NCI-H345 (cell line): ENCODE measurements at regions not wholly inside any gene's neighbourhood (a gene's known extent, or its start where the extent isn't known, plus 50 kb on each side); places are given as distances from the start of the nearest gene placed in this dataset.
A peak's percentile ranks its signal among the peaks of the same experiment; 100 is the strongest.
"Not testable (repeated sequence)": the region's sequence is repeated elsewhere in the genome, so short reads cannot be mapped to it uniquely, and the experiment has no call there.

ENCODE experiments used
- DNase-seq: peaks from one replicate; lab custom pipeline; 2025; lab: John Stamatoyannopoulos, UW

GRCh38 chr20:19114410-19114809, 98.0 kb upstream of the SLC24A3 start:
- peak; percentile 91 for DNase-seq

GRCh38 chr20:19115581-19115980, 96.9 kb upstream of the SLC24A3 start:
- no peak for DNase-seq

DNA sequence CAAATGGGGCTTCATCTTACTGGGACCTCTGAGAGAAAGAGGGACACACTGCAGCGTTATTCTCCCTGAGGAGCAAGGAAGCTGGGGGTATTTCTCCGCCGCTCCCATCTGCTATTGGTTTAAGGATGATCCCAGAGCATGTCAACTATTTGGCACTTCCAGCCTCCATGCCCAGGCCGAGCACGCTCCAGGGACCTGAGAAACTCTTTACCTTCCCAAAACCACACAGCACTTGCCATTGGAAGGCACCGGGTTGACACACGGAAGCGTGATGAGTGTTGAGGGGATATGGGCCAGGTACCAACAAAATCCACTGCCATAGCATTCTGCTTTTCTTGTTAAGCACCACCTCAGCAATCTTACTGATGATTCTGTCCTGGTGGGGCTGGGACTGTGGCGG, 92.4 kb upstream of the SLC24A3 start:
- DNase-seq = no peak

GRCh38 chr20:19120569-19120968, 91.9 kb upstream of the SLC24A3 start:
- no peak for DNase-seq

DNA sequence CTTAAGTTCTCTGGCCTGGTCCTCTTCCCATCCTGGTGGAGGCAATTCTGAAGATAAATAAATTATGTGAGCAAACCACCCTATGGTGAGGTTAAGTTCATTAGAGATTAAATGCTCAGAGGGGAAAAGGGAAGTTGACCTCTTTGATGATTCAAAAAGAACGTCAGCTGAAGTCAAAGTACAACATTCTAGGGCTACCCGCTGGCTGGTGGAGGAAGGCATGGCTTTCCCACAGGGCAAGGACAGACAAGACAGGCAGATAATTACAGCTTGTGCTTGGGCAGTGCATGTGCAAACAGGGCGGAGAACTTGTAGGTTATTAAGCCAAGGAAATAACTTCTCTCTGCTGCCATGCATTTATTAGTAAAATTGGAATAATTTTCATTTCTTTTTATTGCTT, 91.0 kb upstream of the SLC24A3 start:
- no peak for DNase-seq

DNA sequence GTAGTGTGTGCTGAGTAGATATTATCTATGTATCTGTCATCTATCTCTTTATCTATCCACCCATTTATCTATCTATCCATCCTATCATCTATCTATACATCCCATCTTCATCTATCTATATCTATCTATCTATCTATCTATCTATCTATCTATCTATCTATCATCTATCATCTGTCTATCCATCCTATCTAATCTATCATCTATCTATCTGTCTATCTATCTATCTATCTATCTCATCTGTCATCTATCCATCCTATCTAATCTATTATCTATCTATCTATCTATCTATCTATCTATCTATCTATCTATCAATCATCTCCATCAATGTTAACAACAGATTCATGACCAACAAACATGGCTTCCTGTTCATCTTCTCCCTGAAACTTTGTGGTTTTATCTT, 90.5 kb upstream of the SLC24A3 start:
- no peak for DNase-seq

GRCh38 chr20:19122395-19122794, 90.0 kb upstream of the SLC24A3 start:
- no peak for DNase-seq

GRCh38 chr20:19125508-19125907, 86.9 kb upstream of the SLC24A3 start:
- no peak for DNase-seq

DNA sequence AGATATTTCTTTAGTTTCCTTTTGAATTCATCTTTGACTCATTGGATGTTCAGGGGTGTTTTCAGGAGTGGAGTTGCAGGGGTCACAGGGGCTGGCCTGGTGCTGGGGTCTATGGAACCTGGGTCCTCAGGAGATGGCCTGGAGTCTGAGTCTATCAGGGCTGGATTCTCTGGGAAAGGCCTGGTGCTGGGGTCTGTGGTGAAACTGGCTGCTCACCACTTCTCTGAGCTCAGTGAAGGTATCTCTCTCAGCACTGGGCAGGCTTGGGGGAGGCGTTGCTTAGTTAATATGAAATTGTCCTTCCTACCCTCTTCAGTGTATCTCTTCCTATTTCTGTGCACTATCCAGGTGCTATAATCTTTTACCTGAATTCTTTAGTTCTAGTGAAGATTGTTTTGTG, 83.1 kb upstream of the SLC24A3 start:
- DNase-seq = no peak

DNA sequence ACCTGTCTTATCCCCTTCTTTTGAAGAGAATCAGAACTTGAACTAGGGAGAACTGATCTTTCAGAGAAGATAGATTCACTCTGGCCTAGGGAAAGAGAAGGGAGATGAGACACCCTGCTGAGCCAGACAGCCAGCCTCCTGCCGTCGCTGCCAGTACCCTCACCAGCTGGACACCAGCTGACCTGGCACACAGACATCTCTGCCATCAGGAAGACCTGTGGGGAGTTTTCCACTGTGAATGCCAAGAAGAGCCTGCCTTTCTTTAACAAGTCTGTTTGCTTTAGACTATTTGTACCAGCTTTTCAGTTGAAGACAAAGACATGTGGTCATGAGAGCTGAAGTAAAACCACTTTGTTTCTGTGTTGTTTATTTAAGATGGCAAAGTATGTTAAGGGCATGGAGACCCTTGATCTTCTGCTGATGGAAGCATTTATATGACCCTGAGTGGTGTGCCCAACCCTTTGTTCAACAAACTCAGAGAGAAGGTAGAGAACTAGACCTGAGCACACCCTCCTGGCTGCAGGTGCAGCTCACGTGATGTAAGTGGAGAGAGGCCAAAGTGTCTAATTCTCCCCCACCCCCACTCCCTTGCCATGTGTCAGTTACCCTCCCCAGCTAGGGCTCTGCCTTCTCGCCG, 82.3 kb upstream of the SLC24A3 start:
- DNase-seq = peak; percentile 89

GRCh38 chr20:19130613-19130984, 81.8 kb upstream of the SLC24A3 start:
- no peak for DNase-seq

DNA sequence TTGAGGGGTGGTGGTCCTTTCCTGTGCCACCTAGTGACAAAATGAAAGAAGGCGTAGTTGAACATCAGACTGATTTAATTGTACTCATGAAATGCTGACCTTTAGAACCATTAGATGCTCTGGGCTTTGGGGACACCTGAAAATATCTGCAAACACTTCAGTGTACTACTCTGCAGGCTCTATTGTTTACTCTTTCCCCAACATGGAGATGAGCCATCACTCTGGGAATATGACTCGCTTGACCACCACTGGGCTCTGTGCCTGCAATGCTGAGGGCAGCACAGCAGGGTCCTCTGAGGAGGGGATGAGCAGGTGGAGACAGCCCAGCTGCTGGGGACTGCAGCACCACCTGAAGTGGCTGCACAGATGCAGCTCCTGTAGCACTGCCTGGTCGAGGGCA, 74.8 kb upstream of the SLC24A3 start:
- DNase-seq = peak; percentile 90

DNA sequence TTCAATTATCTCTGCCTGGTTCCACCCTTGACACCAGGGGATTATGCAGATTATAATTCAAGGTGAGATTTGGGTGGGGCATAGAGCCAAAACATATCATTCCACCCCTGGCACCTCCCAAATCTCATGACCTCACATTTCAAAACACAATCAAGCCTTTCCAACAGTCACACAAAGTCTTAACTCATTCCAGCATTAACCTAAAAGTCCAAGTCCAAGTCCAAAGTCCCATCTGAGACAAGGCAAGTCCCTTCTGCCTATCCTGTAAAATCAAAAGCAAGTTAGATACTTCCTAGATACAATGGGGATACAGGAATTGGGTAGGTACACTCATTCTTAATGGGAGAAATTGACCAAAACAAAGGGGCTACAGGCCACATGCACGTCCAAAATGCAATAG, 73.7 kb upstream of the SLC24A3 start:
- no peak for DNase-seq

DNA sequence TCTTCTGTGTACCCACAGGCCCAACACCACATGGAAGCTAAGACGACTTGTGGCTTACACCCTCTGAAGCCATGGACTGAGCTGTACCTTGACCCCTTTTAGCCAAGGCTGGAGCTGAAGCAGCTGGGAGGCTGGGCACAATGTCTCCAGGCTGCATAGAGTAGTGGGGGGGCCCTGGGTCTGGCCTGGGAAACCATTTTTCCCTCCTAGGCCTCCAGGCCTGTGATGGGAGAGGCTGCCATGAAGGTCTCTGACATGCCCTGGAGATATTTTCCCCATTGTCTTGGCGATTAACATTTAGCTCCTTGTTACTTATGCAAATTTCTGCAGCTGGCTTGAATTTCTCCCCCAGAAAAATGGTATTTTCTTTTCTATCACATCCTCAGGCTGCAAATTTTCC, 72.9 kb upstream of the SLC24A3 start:
- not testable (repeated sequence) for DNase-seq

- no peak for DNase-seq
Measured at GRCh38 chr20:19141998-19142397, 70.4 kb upstream of the SLC24A3 start.

DNA sequence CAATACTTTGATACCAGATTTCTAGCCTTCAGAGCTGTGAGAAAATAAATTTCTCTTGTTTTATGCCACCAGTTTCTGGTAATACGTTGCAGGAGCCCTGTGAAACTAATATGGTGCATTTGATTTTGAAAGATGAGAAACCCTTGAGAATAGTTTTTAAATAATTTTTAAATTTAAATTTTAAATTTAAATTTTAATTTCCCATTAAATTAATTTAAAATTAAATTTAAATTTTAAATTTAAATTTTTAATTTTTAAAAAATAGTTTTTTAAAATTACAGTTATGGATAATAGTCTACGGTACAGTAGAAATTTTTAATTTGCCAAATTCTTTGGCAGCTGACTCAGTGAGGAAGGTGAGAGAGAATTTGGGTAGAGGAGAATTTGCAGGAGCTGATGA, 68.6 kb upstream of the SLC24A3 start:
- no peak for DNase-seq

DNA sequence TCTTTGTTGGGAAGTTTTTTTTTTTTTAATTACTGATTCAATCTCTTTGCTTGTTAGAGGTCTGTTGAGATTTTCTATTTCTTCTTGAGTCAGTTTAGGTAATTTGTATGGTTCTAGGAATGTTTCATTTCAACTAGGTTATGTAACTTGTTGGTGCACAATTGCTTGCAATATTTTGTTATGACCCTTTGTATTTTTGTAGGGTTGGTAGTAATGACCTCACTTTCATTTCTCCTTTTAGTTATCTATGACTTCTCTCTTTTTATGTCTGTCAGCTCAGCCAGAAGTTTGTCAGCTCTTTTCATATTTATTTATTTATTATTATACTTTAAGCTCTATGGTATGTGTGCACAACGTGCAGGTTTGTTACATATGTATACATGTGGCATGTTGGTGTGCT, 51.1 kb upstream of the SLC24A3 start:
- DNase-seq = no peak
